ENCODE measurements at regions not wholly inside any gene's neighbourhood (a gene's known extent, or its start where the extent isn't known, plus 50 kb on each side); places are given as distances from the start of the nearest gene placed in this dataset.
A peak's percentile ranks its signal among the peaks of the same experiment; 100 is the strongest.

GRCh38 chr3:78163379-78163778, 1123.5 kb downstream of the ROBO2 start:
- no peak overlapping the region for H3K4me3 Mint-ChIP-seq
- peaks cover 6% of the 10 kb centered on the region for H3K9me3 Mint-ChIP-seq
- H3K27me3 Mint-ChIP-seq: no peaks in the 10 kb centered on the region
- H3K4me1 Mint-ChIP-seq: no peaks in the 10 kb centered on the region
- H3K27ac Mint-ChIP-seq: no peak overlapping the region
- ATAC-seq: peak; percentile 36
- H3K36me3 Mint-ChIP-seq: no peaks in the 10 kb centered on the region

- H3K27ac Mint-ChIP-seq: no peak overlapping the region
Measured at GRCh38 chr3:78165876-78166275, 1126.0 kb downstream of the ROBO2 start.

GRCh38 chr3:78174821-78175220, 1134.9 kb downstream of the ROBO2 start:
- H3K4me1 Mint-ChIP-seq: no peaks in the 10 kb centered on the region
- no peak for ATAC-seq
- H3K9me3 Mint-ChIP-seq: no peaks in the 10 kb centered on the region
- no peaks in the 10 kb centered on the region for H3K27me3 Mint-ChIP-seq
- H3K27ac Mint-ChIP-seq: no peak overlapping the region
- H3K4me3 Mint-ChIP-seq: no peak overlapping the region
- no peaks in the 10 kb centered on the region for H3K36me3 Mint-ChIP-seq

More at GRCh38 chr3:78165876-78166275, 1126.0 kb downstream of the ROBO2 start:
- Mint-ChIP-seq H3K4me1 (no peaks in the 10 kb centered on the region), H3K4me3 (no peak overlapping the region), H3K9me3 (peaks cover 6% of the 10 kb centered on the region), H3K27me3 (no peaks in the 10 kb centered on the region), H3K36me3 (no peaks in the 10 kb centered on the region)
- ATAC-seq: no peak

DNA sequence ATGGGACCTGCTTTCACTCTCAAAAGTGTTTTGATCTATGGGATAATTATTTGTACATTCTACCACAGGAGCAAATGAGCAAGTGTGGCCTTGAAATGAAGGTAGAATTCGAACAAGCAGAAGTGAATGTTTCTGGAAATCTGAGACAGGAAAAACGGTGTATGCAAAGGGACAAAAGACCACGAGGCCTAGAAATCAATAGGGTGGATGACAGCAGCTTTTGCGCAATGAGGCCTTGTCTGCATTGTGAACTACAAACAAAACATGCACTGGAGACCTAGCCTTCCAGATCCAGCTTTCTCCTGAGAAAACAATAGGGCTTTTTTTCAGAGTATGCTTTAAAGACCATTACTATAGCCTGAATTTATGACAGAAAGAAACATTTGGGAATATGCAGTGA, 1137.0 kb downstream of the ROBO2 start:
- Mint-ChIP-seq H3K27me3 (no peaks in the 10 kb centered on the region), H3K4me3 (no peak overlapping the region), H3K36me3 (no peaks in the 10 kb centered on the region), H3K9me3 (no peaks in the 10 kb centered on the region), H3K27ac (no peak overlapping the region), H3K4me1 (no peaks in the 10 kb centered on the region)
- no peak for ATAC-seq

GRCh38 chr3:78177780-78178179, 1137.9 kb downstream of the ROBO2 start:
- H3K27ac Mint-ChIP-seq: no peak overlapping the region

DNA sequence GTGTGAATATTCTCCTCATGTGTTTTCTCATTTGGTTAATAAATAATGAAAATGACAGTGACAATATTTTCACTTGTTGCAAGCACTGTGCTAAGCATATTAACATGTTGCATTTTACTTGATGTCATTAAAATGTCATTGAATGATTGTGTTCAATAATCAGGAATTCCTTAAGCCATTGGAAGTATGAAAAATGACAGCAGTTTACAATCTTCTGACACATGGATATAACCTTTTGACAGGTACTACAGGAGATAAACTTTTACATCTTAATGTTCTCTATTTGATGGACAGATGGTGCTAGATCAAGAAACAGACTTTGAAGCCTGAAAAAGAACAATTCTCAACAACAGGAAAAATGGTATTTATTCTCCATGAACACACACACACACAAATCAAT, 1138.3 kb downstream of the ROBO2 start:
- H3K27ac Mint-ChIP-seq: no peak overlapping the region
- H3K27me3 Mint-ChIP-seq: no peaks in the 10 kb centered on the region
- H3K4me1 Mint-ChIP-seq: no peaks in the 10 kb centered on the region
- H3K4me3 Mint-ChIP-seq: no peak overlapping the region
- no peaks in the 10 kb centered on the region for H3K36me3 Mint-ChIP-seq
- no peaks in the 10 kb centered on the region for H3K9me3 Mint-ChIP-seq
- no peak for ATAC-seq

More at GRCh38 chr3:78177780-78178179, 1137.9 kb downstream of the ROBO2 start:
- Mint-ChIP-seq H3K27me3 (no peaks in the 10 kb centered on the region), H3K4me3 (no peak overlapping the region), H3K9me3 (no peaks in the 10 kb centered on the region), H3K36me3 (no peaks in the 10 kb centered on the region), H3K4me1 (no peaks in the 10 kb centered on the region)
- ATAC-seq: no peak

DNA sequence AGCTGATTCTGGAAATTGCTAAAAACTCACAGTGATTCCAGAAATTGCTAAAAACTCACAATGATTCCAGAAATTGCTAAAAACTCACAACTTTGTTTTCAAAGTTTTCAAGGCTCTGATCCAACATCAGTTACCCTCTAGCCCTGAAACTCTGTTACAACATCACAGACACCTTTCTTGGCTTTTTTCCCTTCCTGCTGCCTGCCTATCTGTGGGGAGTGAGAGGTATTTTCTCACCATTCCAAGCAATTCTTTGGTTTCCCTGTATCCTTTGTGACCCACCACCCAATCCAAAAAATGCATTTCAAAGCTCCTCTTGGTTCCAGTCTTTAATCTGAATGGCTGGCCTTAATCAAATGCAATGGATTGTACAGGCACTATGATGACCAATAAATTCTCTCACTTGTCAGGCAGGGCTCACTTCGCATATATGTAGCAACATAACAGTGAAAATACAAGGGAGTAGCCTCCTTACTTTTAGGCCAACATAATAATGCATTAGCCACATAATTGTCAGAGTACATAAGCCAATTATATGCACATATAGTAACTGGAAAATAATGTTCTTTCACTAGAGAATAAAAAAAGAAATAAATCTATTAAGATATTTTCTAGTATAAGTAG, 1139.0 kb downstream of the ROBO2 start:
- H3K27ac Mint-ChIP-seq: no peak overlapping the region
- H3K36me3 Mint-ChIP-seq: no peaks in the 10 kb centered on the region
- ATAC-seq: no peak
- H3K9me3 Mint-ChIP-seq: no peaks in the 10 kb centered on the region
- H3K4me3 Mint-ChIP-seq: no peak overlapping the region
- no peaks in the 10 kb centered on the region for H3K4me1 Mint-ChIP-seq
- H3K27me3 Mint-ChIP-seq: no peaks in the 10 kb centered on the region

- no peaks in the 10 kb centered on the region for H3K27me3 Mint-ChIP-seq
- H3K4me3 Mint-ChIP-seq: no peak overlapping the region
- ATAC-seq: no peak
- H3K27ac Mint-ChIP-seq: no peak overlapping the region
- H3K9me3 Mint-ChIP-seq: no peaks in the 10 kb centered on the region
- no peaks in the 10 kb centered on the region for H3K4me1 Mint-ChIP-seq
- H3K36me3 Mint-ChIP-seq: no peaks in the 10 kb centered on the region
Measured at GRCh38 chr3:78183906-78184599, 1144.2 kb downstream of the ROBO2 start.

DNA sequence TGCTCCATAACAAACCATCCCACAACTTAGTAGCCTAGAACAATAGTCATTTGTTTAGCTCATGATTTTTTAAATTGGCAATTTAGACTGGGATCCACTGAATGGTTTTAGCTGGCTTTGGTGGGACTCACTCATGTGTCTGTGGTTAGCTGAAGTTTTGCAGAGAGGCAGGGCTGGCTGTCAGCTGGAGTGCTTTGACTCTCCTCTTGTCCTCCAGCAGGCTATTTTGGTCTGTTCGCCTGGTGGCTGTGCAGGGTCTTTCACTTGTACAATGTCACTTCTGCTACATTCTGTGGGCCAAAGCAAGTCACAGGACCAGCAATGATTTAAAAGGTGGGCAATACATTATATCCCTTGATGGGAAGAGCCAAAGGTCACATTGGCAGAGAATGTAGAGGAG, 1146.5 kb downstream of the ROBO2 start:
- Mint-ChIP-seq H3K4me3 (no peak overlapping the region), H3K27me3 (no peaks in the 10 kb centered on the region), H3K27ac (no peak overlapping the region), H3K9me3 (peaks cover 6% of the 10 kb centered on the region), H3K36me3 (no peaks in the 10 kb centered on the region), H3K4me1 (no peaks in the 10 kb centered on the region)
- ATAC-seq: no peak

DNA sequence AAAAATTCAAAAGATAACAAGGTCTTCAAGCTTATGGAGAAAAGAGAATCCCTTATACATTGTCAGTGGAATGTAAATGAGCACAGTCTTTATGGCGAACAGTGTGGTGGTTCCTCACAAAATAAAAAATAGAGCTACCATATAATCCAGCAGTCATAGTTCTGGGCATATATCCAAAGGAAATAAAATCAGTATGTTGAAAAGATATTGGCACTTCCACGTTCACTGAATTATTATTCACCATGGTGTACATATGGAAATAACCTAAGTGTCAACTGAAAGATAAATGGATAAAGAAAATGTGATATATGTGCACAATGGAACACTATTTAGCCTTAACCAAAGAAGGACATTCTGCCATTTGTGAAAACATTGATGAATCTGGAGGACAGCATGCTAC, 1161.2 kb downstream of the ROBO2 start:
- ATAC-seq: no peak
- H3K4me1 Mint-ChIP-seq: no peaks in the 10 kb centered on the region
- H3K27ac Mint-ChIP-seq: no peak overlapping the region
- H3K9me3 Mint-ChIP-seq: peaks cover 3% of the 10 kb centered on the region
- no peaks in the 10 kb centered on the region for H3K36me3 Mint-ChIP-seq
- no peaks in the 10 kb centered on the region for H3K27me3 Mint-ChIP-seq
- no peak overlapping the region for H3K4me3 Mint-ChIP-seq

- H3K36me3 Mint-ChIP-seq: no peaks in the 10 kb centered on the region
- peaks cover 3% of the 10 kb centered on the region for H3K9me3 Mint-ChIP-seq
- no peak overlapping the region for H3K27ac Mint-ChIP-seq
- no peaks in the 10 kb centered on the region for H3K4me1 Mint-ChIP-seq
- no peak for ATAC-seq
- no peaks in the 10 kb centered on the region for H3K27me3 Mint-ChIP-seq
- no peak overlapping the region for H3K4me3 Mint-ChIP-seq
Measured at GRCh38 chr3:78204977-78205376, 1165.1 kb downstream of the ROBO2 start.

DNA sequence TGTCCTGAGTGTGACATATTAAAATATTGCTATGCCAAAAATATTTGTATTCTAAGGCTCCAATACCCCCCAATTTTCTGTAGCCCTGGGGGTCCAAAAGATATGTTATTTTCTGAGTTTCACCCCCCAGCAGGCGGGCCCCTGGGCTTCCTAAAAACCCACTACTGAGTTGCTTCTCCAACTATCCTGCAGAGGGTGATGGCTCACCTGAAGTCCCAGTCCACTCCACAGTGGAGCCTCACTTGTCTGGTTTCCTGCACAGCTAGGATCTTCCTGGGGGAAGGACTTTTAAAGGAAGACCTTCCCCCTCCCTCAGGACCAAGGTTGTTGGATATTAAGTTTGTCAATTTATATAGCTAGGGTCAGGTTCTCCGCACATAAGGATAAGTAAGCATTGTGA, 1181.4 kb downstream of the ROBO2 start:
- peaks cover 6% of the 10 kb centered on the region for H3K9me3 Mint-ChIP-seq

DNA sequence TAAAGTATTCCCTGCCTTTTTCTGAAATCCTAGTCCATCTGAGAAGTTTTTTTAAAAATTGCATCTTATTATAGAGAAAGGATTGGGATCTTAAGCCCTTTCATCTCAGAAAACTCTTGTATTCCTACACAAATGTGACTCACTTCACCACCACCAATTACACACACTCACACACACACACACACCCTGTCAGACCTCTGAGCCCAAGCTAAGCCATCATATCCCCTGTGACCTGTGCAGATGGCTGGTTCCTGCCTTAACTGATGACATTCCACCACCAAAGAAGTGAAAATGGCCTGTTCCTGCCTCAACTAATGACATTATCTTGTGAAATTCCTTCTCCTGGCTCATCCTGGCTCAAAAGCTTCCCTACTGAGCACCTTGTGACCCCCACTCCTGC, 1181.9 kb downstream of the ROBO2 start:
- H3K4me3 Mint-ChIP-seq: no peak overlapping the region
- no peaks in the 10 kb centered on the region for H3K4me1 Mint-ChIP-seq
- no peak overlapping the region for H3K27ac Mint-ChIP-seq
- peaks cover 6% of the 10 kb centered on the region for H3K9me3 Mint-ChIP-seq
- no peak for ATAC-seq
- H3K27me3 Mint-ChIP-seq: no peaks in the 10 kb centered on the region
- H3K36me3 Mint-ChIP-seq: no peaks in the 10 kb centered on the region

More for the DNA sequence above, 1181.4 kb downstream of the ROBO2 start:
- no peaks in the 10 kb centered on the region for H3K36me3 Mint-ChIP-seq
- no peak for ATAC-seq
- no peak overlapping the region for H3K4me3 Mint-ChIP-seq
- no peaks in the 10 kb centered on the region for H3K4me1 Mint-ChIP-seq
- H3K27me3 Mint-ChIP-seq: no peaks in the 10 kb centered on the region
- H3K27ac Mint-ChIP-seq: no peak overlapping the region

- ATAC-seq: no peak
- no peaks in the 10 kb centered on the region for H3K27me3 Mint-ChIP-seq
- H3K4me1 Mint-ChIP-seq: no peaks in the 10 kb centered on the region
Measured at GRCh38 chr3:78235841-78236240, 1195.9 kb downstream of the ROBO2 start.

DNA sequence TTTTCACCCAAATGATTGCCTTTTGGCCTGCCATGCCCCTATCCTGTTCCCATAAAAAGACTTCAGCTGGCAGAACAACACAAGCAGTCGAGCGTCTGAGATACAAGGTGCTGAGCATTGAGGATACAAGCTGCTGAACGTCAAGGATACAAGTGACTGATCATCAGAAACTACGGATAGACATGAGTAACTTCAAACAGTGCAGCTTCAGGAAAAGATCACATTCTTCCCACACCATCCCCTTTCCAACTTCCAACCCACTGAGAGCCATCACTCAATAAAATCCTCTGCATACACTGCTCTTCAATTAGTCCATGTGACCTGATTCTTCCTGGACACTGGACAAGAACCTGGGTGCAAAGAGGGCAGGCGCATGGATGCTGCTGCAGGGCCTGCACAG, 1198.9 kb downstream of the ROBO2 start:
- H3K4me1 Mint-ChIP-seq: no peaks in the 10 kb centered on the region
- H3K27me3 Mint-ChIP-seq: no peaks in the 10 kb centered on the region
- peaks cover 9% of the 10 kb centered on the region for H3K9me3 Mint-ChIP-seq
- H3K4me3 Mint-ChIP-seq: no peak overlapping the region
- H3K36me3 Mint-ChIP-seq: no peaks in the 10 kb centered on the region
- ATAC-seq: no peak
- no peak overlapping the region for H3K27ac Mint-ChIP-seq

More at GRCh38 chr3:78235841-78236240, 1195.9 kb downstream of the ROBO2 start:
- no peak overlapping the region for H3K4me3 Mint-ChIP-seq
- no peaks in the 10 kb centered on the region for H3K36me3 Mint-ChIP-seq
- H3K27ac Mint-ChIP-seq: no peak overlapping the region
- peaks cover 14% of the 10 kb centered on the region for H3K9me3 Mint-ChIP-seq

DNA sequence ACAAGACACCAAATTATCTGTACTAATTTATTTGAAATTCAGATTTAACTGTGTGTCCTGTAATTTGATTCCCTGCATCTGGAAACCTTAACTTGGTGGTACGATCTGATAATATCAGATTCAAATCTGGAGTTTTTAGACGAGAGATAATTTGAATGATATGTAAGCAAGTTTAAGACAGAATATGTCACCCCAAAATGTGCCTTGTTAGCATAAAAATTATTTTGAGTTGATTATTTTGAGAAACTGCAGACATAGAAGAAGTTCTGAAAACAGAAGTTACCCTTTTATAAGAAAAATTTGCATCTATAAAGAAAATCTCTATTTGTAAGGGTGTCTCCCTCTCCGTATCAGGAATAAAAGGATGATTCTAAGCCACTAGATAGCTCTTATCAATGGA, 1202.8 kb downstream of the ROBO2 start:
- Mint-ChIP-seq H3K27me3 (no peaks in the 10 kb centered on the region), H3K4me3 (no peak overlapping the region), H3K4me1 (no peaks in the 10 kb centered on the region), H3K27ac (no peak overlapping the region), H3K36me3 (no peaks in the 10 kb centered on the region), H3K9me3 (peaks cover 14% of the 10 kb centered on the region)
- ATAC-seq: no peak

Measured in stimulated activated memory B cell treated with anti-CD40 and anti-IgM and Interleukin-4, amounts not matched to agents 10 μg/mL and 1 μg/mL and 100 μg/mL, for 72 hours (primary cell).